ENCODE measurements at regions not wholly inside any gene's neighbourhood (a gene's known extent, or its start where the extent isn't known, plus 50 kb on each side); places are given as distances from the start of the nearest gene placed in this dataset.

GRCh38 chr2:57720728-57721627, 325.6 kb upstream of the VRK2 start:
- DNase-seq (ENCODE audit: low spot score) = peak; percentile 16

GRCh38 chr2:57725337-57725947, 321.2 kb upstream of the VRK2 start:
- DNase-seq (ENCODE audit: low spot score) = no peak

DNA sequence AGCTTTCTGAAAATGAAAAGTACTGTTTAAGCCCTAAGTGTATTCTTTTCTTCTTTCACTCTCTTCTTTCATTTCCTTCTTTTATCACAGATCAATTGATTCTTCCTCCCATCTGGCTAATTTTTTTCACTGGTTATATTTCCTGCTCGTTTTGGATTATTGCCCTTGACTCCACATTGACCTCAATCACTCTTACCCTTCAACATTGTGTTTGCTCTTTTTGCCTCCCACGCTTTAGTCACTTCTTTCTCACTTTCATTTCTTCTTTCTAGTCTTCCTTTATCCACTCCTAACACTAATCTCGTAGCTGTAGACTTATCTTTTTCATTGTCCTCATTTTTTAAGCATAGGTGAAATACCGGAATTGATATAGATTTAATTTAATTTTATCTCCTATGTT, 320.3 kb upstream of the VRK2 start:
- no peak for DNase-seq (ENCODE audit: low spot score)

- no peak for DNase-seq (ENCODE audit: low spot score)
Observed at GRCh38 chr2:57728691-57729090, 317.9 kb upstream of the VRK2 start.

DNA sequence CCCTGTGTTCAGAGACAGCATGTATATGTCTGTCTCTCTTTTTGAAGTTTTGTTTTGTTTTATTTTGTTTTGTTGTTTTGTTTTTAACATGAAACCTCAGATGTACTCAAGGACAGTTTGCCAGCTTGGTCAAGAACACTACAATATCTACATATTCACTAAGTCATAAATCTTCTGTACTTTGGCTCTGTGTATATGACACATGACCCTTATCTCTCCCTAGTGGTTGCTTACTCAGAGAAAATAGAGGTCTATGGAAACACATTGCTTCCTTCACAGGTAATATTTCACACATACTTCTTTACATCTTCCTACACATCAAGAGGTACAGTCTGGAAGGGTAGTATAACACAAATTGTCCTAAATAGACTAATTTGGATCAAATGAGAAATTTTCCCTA, 312.6 kb upstream of the VRK2 start:
- DNase-seq (ENCODE audit: low spot score) = no peak

DNA sequence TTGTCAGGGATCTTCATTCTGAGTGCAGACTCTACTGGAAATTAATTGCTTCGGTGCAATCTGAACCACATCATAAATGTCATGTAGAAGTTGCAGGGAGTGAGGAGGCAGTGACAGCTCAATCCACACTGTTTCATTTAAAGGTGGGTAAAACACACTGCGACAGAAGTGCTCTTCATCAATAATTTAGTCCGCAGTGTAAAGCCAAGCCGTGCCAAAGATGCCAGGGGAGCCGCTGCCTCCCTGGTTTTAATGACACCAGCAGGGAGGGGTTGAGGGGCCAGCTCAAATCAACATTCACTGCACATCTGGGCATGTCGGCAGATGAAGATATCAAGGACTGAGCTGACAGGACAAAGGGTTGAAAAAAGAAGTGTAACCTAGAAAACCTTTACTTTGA, 305.7 kb upstream of the VRK2 start:
- DNase-seq (ENCODE audit: low spot score) = no peak

GRCh38 chr2:57753636-57754035, 293.0 kb upstream of the VRK2 start:
- no peak for DNase-seq (ENCODE audit: low spot score)

- DNase-seq (ENCODE audit: low spot score) = no peak
Observed at GRCh38 chr2:57758686-57759085, 287.9 kb upstream of the VRK2 start.

DNA sequence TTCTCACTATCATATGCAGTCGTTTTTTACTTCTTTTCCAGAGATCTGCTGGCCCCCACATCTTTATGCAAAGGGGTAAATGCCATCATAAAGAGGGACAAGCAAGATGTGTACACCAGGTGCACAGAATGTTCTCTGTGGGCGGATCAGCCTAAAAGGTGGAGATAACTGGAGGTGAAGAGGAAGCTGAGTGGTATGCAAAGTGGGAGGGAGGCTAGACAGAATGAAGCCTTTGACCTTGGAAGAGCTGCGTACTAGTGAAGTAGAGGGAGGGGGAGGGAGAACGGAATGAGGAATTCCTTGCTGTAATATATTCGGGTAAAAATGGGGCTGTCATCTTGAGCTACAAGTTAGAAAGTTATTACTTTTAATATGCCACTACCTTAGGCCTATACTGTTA, 287.5 kb upstream of the VRK2 start:
- DNase-seq (ENCODE audit: low spot score) = no peak

- peak; percentile 63 for DNase-seq (ENCODE audit: low spot score)
Observed at GRCh38 chr2:57759822-57760300, 286.7 kb upstream of the VRK2 start.

DNA sequence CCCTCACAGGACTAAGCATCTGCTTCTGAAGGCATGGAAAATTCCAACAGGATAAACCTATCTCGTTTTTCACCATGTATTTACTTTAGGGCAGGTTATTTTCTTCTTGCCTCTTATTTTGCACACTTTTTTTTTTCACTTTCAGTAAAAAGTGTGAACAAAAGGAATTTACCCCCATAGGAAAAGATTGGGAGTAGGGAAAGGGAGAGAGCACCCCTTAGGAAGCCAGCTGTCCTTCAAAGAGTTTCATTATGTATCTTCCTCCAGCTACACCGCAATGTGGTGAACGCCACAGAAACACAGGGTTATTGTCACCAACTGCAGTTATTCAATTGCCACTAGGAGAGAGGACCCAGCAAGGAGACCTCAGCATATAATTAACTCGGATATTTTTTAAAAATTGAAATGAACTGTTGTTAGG, 286.2 kb upstream of the VRK2 start:
- no peak for DNase-seq (ENCODE audit: low spot score)

GRCh38 chr2:57776916-57777315, 269.7 kb upstream of the VRK2 start:
- no peak for DNase-seq (ENCODE audit: low spot score)

DNA sequence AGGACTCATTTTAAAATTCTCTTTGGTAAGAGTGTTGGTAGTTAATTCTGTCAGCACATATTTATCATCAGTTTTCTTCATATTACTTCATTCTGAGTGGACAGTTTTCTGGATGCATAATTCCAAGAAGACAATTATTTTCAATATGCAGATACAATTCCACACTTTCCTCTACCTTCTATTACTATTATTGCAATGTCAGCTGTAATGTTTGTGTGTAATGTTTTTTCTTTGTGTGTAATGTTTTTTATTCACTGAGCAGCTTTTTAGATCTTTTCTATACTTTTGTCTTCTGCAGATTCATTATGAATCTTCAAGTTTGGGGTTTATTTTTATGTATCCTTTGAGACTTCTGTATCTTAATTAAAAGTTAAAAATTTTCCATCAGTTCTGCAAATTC, 264.0 kb upstream of the VRK2 start:
- DNase-seq (ENCODE audit: low spot score) = no peak

DNA sequence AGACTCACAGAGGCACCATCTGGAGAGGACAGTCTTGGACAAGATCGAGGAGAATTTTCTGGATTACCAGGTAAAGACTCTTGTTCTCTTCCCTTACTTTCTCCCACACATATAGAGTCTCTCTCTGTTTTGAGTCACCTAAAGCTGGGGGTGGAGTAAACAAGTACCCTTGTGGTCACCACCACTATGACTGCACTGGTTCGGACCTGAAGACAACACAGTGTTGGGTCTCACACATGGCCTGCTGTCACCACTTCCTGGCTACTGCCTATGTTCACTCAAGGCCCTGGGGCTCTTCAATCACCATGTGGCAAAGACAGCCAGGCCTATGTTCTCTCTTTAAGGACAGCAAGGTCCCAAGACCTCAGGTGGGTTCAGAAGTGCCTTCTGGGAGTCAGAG, 253.3 kb upstream of the VRK2 start:
- DNase-seq (ENCODE audit: low spot score) = no peak

GRCh38 chr2:57796527-57796926, 250.1 kb upstream of the VRK2 start:
- no peak for DNase-seq (ENCODE audit: low spot score)

GRCh38 chr2:57798346-57798745, 248.3 kb upstream of the VRK2 start:
- DNase-seq (ENCODE audit: low spot score) = no peak

DNA sequence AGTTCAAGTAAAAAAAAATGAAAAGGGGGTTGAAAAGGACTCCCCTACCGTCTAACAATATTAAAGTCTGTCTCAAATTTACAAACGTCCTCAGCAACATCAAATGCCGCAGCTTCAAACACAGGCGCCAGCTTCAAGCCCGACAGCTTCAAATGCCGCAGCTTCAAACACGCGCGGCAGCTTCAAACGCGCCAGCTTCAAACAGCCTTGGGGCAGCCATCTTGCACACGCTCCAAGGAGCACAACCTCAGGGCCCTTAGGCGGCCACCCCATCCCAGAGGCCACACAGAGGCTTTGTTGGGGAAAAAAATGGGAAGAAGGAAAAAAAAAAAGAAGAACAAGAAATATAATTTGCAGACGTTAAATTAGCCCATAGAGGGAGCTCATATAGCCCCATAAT, 244.4 kb upstream of the VRK2 start:
- peak; percentile 2 for DNase-seq (ENCODE audit: low spot score)

GRCh38 chr2:57804971-57805370, 241.6 kb upstream of the VRK2 start:
- DNase-seq (ENCODE audit: low spot score) = no peak

GRCh38 chr2:57806449-57806968, 240.1 kb upstream of the VRK2 start:
- no peak for DNase-seq (ENCODE audit: low spot score)

DNA sequence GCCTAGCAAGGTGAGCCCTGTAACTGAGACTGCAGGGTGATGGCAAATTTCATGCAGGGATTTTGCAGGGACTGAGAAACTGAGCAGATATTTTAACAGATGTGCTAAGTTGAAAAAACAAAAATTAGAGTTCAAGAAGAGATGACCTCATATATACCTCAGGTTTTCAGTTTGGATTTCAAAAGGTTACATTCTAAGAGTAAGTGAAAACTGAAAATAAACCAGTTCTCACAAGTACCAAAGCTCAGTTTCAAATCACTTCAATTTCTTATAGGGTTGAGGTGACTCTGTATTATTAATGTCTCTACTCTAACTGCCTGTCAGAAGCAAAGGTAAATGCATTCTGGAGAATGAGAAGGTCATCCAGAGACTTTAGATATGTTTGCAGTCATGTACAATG, 237.4 kb upstream of the VRK2 start:
- no peak for DNase-seq (ENCODE audit: low spot score)

DNA sequence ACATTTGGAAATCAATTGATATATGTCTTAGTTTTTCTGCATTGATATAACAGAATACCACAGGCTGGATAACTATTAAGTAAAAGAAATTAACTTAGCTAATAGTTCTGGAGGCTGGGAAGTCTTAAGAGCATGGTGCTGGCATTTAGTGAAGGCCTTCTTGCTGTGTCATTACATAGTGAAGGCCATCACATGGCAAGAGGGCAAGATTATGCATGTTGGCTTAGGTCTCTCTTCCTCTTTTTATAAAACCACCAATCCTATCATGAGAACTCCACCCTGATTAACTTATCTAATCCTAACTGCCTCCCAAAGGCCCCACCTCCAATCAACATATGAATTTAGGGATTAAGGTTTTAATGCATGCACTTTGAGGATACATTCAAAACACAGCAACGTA, 225.5 kb upstream of the VRK2 start:
- DNase-seq (ENCODE audit: low spot score) = no peak

GRCh38 chr2:57828221-57828620, 218.4 kb upstream of the VRK2 start:
- DNase-seq (ENCODE audit: low spot score) = no peak

DNA sequence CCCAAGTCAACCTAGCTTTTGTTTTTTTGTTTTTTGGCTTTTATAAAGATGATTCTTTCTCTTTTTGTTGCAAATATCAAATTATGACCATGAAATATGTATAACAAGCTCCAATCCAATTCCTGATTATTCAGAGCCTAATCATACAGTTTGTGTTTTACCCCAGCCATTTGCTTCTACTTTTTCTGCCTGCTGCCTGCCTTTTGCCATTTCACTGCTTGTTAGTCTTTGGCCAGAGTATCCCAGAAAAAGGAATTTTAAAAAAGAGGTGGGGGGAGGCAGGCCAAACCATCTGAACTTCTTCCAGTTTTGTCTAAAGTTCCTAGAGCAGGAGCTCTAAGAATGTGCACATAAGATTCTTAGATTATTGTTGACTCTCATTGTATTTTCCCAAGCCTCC, 211.9 kb upstream of the VRK2 start:
- no peak for DNase-seq (ENCODE audit: low spot score)

All from COLO829 (cell line).